SK-N-DZ (cell line): ENCODE measurements at regions not wholly inside any gene's neighbourhood (a gene's known extent, or its start where the extent isn't known, plus 50 kb on each side); places are given as distances from the start of the nearest gene placed in this dataset.
"Not testable (repeated sequence)": the region's sequence is repeated elsewhere in the genome, so short reads cannot be mapped to it uniquely, and the experiment has no call there.

Experiments
- DNase-seq: peaks from one replicate; pipeline ENCODE4 v3.0.0-alpha.2; 2015; ENCODE audit warnings: low spot score

GRCh38 chr3:68676136-68676535, 256.2 kb downstream of the TAFA4 start:
- DNase-seq, result no peak

- DNase-seq, result no peak
Measured at GRCh38 chr3:68667346-68667745, 265.0 kb downstream of the TAFA4 start.

GRCh38 chr3:68666429-68667136, 265.8 kb downstream of the TAFA4 start:
- DNase-seq, result no peak

- DNase-seq, result no peak
Measured at GRCh38 chr3:68664276-68664675, 268.1 kb downstream of the TAFA4 start.

GRCh38 chr3:68662176-68662575, 270.2 kb downstream of the TAFA4 start:
- no peak for DNase-seq

GRCh38 chr3:68650657-68651056, 281.7 kb downstream of the TAFA4 start:
- DNase-seq, result not testable (repeated sequence)

GRCh38 chr3:68648494-68648893, 283.9 kb downstream of the TAFA4 start:
- no peak for DNase-seq

GRCh38 chr3:68631850-68632545, 300.3 kb downstream of the TAFA4 start:
- no peak for DNase-seq

GRCh38 chr3:68620211-68620610, 312.1 kb downstream of the TAFA4 start:
- DNase-seq, result no peak

- DNase-seq, result no peak
Measured at GRCh38 chr3:68614087-68614486, 318.3 kb downstream of the TAFA4 start.

- DNase-seq, result no peak
Measured at GRCh38 chr3:68571321-68571720, 361.0 kb downstream of the TAFA4 start.

- no peak for DNase-seq
Measured at GRCh38 chr3:68560728-68561127, 371.6 kb downstream of the TAFA4 start.

- DNase-seq, result no peak
Measured at GRCh38 chr3:68535782-68536181, 396.6 kb downstream of the TAFA4 start.

- DNase-seq, result no peak
Measured at GRCh38 chr3:68523330-68523729, 409.0 kb downstream of the TAFA4 start.

GRCh38 chr3:68515237-68515636, 417.1 kb downstream of the TAFA4 start:
- no peak for DNase-seq

GRCh38 chr3:68504201-68504600, 428.1 kb downstream of the TAFA4 start:
- no peak for DNase-seq

GRCh38 chr3:68485845-68486244, 446.5 kb downstream of the TAFA4 start:
- DNase-seq, result not testable (repeated sequence)

GRCh38 chr3:68485051-68485450, 447.3 kb downstream of the TAFA4 start:
- no peak for DNase-seq

- DNase-seq, result no peak
Measured at GRCh38 chr3:68483601-68484000, 448.7 kb downstream of the TAFA4 start.

- no peak for DNase-seq
Measured at GRCh38 chr3:68483041-68483440, 449.3 kb downstream of the TAFA4 start.

- DNase-seq, result no peak
Measured at GRCh38 chr3:68482565-68482964, 449.8 kb downstream of the TAFA4 start.

GRCh38 chr3:68479779-68480178, 452.6 kb downstream of the TAFA4 start:
- DNase-seq, result no peak

GRCh38 chr3:68468695-68469375, 463.5 kb downstream of the TAFA4 start:
- DNase-seq, result no peak
